ENCODE measurements at regions not wholly inside any gene's neighbourhood (a gene's known extent, or its start where the extent isn't known, plus 50 kb on each side); places are given as distances from the start of the nearest gene placed in this dataset.

- TF ChIP-seq CTCF (IDR thresholded peaks at IDR 0.05; ENCODE audit: low read length): no peak
- TF ChIP-seq EZH2 (IDR thresholded peaks at IDR 0.05; ENCODE audit: borderline replicate concordance, low read length): no peak
These were observed 345.2 kb downstream of the GPR37 start for GRCh38 chr7:124420367-124420766.

All from OCI-LY1 (cell line).